ENCODE measurements at regions not wholly inside any gene's neighbourhood (a gene's known extent, or its start where the extent isn't known, plus 50 kb on each side); places are given as distances from the start of the nearest gene placed in this dataset.
"Not testable (repeated sequence)": the region's sequence is repeated elsewhere in the genome, so short reads cannot be mapped to it uniquely, and the experiment has no call there.

- intact Hi-C loops (cut with DNase I): no loop called here
Measured at GRCh38 chr5:163861670-163862069, 356.3 kb downstream of the MAT2B start.

GRCh38 chr5:163867324-163867723, 361.9 kb downstream of the MAT2B start:
- Histone ChIP-seq H3K4me3 (replicated peaks in 1 of 3) (no peak overlapping the region), H3K4me1 (no peaks in the 10 kb centered on the region), H3K9me3 (no peaks in the 10 kb centered on the region), H3K27ac (no peak overlapping the region), H3K36me3 (no peaks in the 10 kb centered on the region), H3K27me3 (no peaks in the 10 kb centered on the region)
- intact Hi-C loops (cut with DNase I): no loop called here
- TF ChIP-seq CTCF (IDR thresholded peaks at IDR 0.05) (no peak), POLR2A (IDR thresholded peaks at IDR 0.05) (no peak)
- no peak for DNase-seq
- WGBS, 2 donors: 40% methylated on average over 2 of the region's 2 CpGs

More at GRCh38 chr5:163861670-163862069, 356.3 kb downstream of the MAT2B start:
- Histone ChIP-seq H3K27me3 (no peaks in the 10 kb centered on the region), H3K36me3 (no peaks in the 10 kb centered on the region), H3K9me3 (no peaks in the 10 kb centered on the region), H3K4me3 (replicated peaks in 1 of 3) (no peak overlapping the region), H3K27ac (no peak overlapping the region), H3K4me1 (no peaks in the 10 kb centered on the region)
- DNase-seq: no peak
- no peak for TF ChIP-seq POLR2A (IDR thresholded peaks at IDR 0.05)
- TF ChIP-seq CTCF (IDR thresholded peaks at IDR 0.05): no peak
- WGBS, 2 donors: 65 to 75% methylated on average over 3 of the region's 3 CpGs

- DNase-seq: no peak
- H3K27ac ChIP-seq: no peak overlapping the region
- intact Hi-C loops (cut with DNase I): no loop called here
- no peaks in the 10 kb centered on the region for H3K27me3 ChIP-seq
- H3K9me3 ChIP-seq: no peaks in the 10 kb centered on the region
- H3K4me1 ChIP-seq: no peaks in the 10 kb centered on the region
- TF ChIP-seq CTCF (IDR thresholded peaks at IDR 0.05) (no peak), POLR2A (IDR thresholded peaks at IDR 0.05) (no peak)
- no peaks in the 10 kb centered on the region for H3K36me3 ChIP-seq
- 54 to 72% methylated on average over 3 of the region's 3 CpGs for WGBS, 2 donors
- H3K4me3 ChIP-seq (replicated peaks in 1 of 3): no peak overlapping the region
Measured at GRCh38 chr5:163867738-163868137, 362.3 kb downstream of the MAT2B start.

- TF ChIP-seq POLR2A (IDR thresholded peaks at IDR 0.05): no peak
- H3K36me3 ChIP-seq: no peaks in the 10 kb centered on the region
- no peak for DNase-seq
- H3K9me3 ChIP-seq: no peaks in the 10 kb centered on the region
- H3K4me1 ChIP-seq: no peaks in the 10 kb centered on the region
- no peaks in the 10 kb centered on the region for H3K27me3 ChIP-seq
- WGBS, 2 donors: 84 to 86% methylated on average over 6 of the region's 6 CpGs
- intact Hi-C loops (cut with DNase I): no loop called here
- H3K4me3 ChIP-seq (replicated peaks in 1 of 3): no peak overlapping the region
- no peak overlapping the region for H3K27ac ChIP-seq
Measured at GRCh38 chr5:163869581-163869980, 364.2 kb downstream of the MAT2B start.

GRCh38 chr5:163870441-163870840, 365.0 kb downstream of the MAT2B start:
- Histone ChIP-seq H3K9me3 (no peaks in the 10 kb centered on the region), H3K4me1 (no peaks in the 10 kb centered on the region), H3K27me3 (no peaks in the 10 kb centered on the region), H3K4me3 (replicated peaks in 1 of 3) (no peak overlapping the region), H3K27ac (no peak overlapping the region), H3K36me3 (no peaks in the 10 kb centered on the region)
- TF ChIP-seq POLR2A (IDR thresholded peaks at IDR 0.05) (no peak), CTCF (IDR thresholded peaks at IDR 0.05) (no peak)
- intact Hi-C loops (cut with DNase I): no loop called here
- no peak for DNase-seq
- 74 to 79% methylated on average over 2 of the region's 2 CpGs for WGBS, 2 donors

GRCh38 chr5:163874431-163874830, 369.0 kb downstream of the MAT2B start:
- Histone ChIP-seq H3K4me3 (replicated peaks in 1 of 3) (no peak overlapping the region), H3K4me1 (no peaks in the 10 kb centered on the region), H3K27me3 (no peaks in the 10 kb centered on the region), H3K36me3 (no peaks in the 10 kb centered on the region), H3K9me3 (no peaks in the 10 kb centered on the region), H3K27ac (no peak overlapping the region)
- TF ChIP-seq CTCF (IDR thresholded peaks at IDR 0.05): no peak
- no peak for TF ChIP-seq POLR2A (IDR thresholded peaks at IDR 0.05)
- intact Hi-C loops (cut with DNase I): no loop called here
- DNase-seq: no peak

GRCh38 chr5:163874912-163875311, 369.5 kb downstream of the MAT2B start:
- H3K27me3 ChIP-seq; H3K9me3 ChIP-seq; H3K36me3 ChIP-seq; DNase-seq; H3K4me1 ChIP-seq; H3K27ac ChIP-seq; intact Hi-C loops (cut with DNase I); H3K4me3 ChIP-seq (replicated peaks in 1 of 3): not testable (repeated sequence)
- WGBS, 2 donors: 89 to 91% methylated on average over 3 of the region's 3 CpGs

Measured in thyroid gland (tissue), 4 donors.